ENCODE measurements at regions not wholly inside any gene's neighbourhood (a gene's known extent, or its start where the extent isn't known, plus 50 kb on each side); places are given as distances from the start of the nearest gene placed in this dataset.

- Mint-ChIP-seq H3K27ac (no peak overlapping the region), H3K4me3 (no peak overlapping the region), H3K9me3 (peaks cover 4% of the 10 kb centered on the region), H3K36me3 (peaks cover 2% of the 10 kb centered on the region), H3K4me1 (peaks cover 2% of the 10 kb centered on the region), H3K27me3 (no peaks in the 10 kb centered on the region)
- DNase-seq, result no peak
These were observed 68.9 kb upstream of the BOC start for GRCh38 chr3:113142476-113142875.

DNA sequence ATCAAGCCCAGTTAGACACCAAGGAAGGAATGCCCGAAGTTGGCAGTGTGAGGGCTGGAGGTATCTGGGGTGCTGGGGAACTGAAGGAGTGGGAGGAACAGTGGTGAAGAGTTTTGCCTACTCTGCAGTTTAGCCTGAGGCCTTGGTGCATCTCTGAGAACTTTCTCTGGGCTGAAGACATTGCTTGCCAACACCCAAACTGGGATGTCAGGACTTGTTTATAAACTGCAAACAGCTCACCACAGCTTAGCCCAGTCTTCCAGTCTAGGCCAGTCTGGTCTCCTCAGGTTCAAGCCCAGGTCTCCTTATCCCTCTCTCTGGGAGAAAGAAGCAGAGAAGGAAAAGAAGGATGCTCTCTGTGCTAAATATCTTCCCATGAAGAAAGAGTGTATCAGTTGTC, 68.0 kb upstream of the BOC start:
- Mint-ChIP-seq H3K27me3 (no peaks in the 10 kb centered on the region), H3K4me3 (no peak overlapping the region), H3K27ac (no peak overlapping the region), H3K4me1 (peaks cover 2% of the 10 kb centered on the region), H3K9me3 (peaks cover 1% of the 10 kb centered on the region), H3K36me3 (peaks cover under 1% of the 10 kb centered on the region)
- no peak for DNase-seq

DNA sequence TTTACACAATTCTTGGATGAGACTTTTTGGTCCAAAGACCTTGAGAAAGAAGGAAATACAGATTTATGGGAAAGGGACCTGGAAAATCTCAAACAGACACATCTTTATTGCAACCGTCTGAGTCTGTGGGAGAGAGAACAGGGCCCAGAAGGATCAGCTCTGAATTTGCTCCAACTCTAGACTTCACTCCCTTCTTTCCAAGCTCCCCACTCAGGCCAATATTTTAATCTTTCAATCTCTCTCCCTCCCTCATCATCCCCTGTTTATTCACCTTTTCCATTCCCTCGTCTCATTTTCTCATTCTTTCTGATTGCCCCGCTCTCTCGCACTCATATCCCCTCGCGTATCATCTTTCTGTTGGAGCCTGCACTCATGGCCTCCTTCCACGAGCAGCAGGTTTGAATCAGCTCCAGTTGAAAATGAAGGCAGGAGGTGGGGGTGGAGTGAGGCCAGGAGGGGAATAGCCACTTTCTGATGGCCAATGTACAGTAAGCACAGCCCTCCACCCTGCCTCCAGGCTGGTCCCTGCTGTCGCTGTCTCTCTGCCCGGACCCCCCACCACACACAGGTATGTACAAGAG, 63.6 kb upstream of the BOC start:
- Mint-ChIP-seq H3K27me3 (no peaks in the 10 kb centered on the region), H3K9me3 (no peaks in the 10 kb centered on the region), H3K4me3 (no peak overlapping the region), H3K4me1 (no peaks in the 10 kb centered on the region), H3K36me3 (no peaks in the 10 kb centered on the region), H3K27ac (no peak overlapping the region)
- DNase-seq, result no peak

GRCh38 chr3:113148284-113148683, 63.1 kb upstream of the BOC start:
- no peaks in the 10 kb centered on the region for H3K36me3 Mint-ChIP-seq
- no peaks in the 10 kb centered on the region for H3K27me3 Mint-ChIP-seq
- no peak overlapping the region for H3K4me3 Mint-ChIP-seq
- H3K9me3 Mint-ChIP-seq, result no peaks in the 10 kb centered on the region
- no peak for DNase-seq
- H3K27ac Mint-ChIP-seq, result no peak overlapping the region
- no peaks in the 10 kb centered on the region for H3K4me1 Mint-ChIP-seq

GRCh38 chr3:113150250-113150649, 61.1 kb upstream of the BOC start:
- Mint-ChIP-seq H3K9me3 (no peaks in the 10 kb centered on the region), H3K36me3 (no peaks in the 10 kb centered on the region), H3K27me3 (no peaks in the 10 kb centered on the region), H3K4me1 (no peaks in the 10 kb centered on the region), H3K27ac (no peak overlapping the region), H3K4me3 (no peak overlapping the region)
- no peak for DNase-seq

DNA sequence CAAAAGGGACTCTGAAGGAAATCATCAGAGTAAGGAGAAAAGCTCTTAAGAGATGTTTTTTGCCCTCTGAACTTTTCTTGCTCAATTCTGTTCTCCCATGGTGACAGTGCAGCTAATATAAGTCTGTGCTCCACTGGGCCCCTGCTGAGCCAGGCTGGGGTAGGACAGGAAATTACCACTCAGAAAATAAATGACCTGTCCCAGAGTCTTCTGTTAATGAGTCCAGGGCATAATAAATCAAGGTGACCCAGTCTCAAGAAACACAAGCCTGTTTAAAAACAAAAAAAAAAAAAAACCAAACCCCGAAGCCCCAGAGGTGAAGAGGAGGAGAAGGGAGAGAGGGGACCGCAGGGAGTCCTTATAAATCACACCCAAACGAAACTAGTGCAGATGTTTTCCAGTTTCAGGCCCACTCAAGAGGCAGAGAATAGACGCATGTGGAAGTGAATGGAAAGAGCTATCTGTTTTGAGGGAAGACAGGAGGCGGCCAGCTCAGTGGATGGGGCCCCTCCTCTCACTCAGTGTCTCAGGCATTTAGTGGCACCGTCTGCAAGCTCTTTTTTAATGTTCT, 59.8 kb upstream of the BOC start:
- no peaks in the 10 kb centered on the region for H3K4me1 Mint-ChIP-seq
- H3K27ac Mint-ChIP-seq, result no peak overlapping the region
- DNase-seq, result no peak
- H3K4me3 Mint-ChIP-seq, result no peak overlapping the region
- H3K36me3 Mint-ChIP-seq, result no peaks in the 10 kb centered on the region
- no peaks in the 10 kb centered on the region for H3K27me3 Mint-ChIP-seq
- H3K9me3 Mint-ChIP-seq, result no peaks in the 10 kb centered on the region

DNA sequence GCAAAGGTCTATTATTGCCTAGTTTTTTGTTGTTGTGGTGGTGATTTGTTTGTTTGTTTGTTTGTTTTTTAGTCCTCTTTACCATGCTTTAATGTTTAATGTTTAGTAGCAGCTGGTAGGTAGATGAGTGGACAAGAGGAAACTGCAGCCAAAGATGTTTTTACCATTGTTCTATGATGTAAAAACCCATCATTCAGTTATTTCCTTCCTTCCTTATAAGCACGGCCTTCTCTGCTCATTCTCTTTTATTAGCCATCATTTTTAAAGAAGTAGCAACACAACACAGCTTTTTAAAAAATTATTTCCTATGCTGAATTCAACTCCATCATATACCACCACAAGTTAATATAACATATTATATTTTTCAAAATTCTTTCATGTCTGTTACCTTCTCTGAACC, 58.5 kb upstream of the BOC start:
- H3K36me3 Mint-ChIP-seq, result no peaks in the 10 kb centered on the region
- no peak for DNase-seq
- no peaks in the 10 kb centered on the region for H3K9me3 Mint-ChIP-seq
- H3K4me1 Mint-ChIP-seq, result no peaks in the 10 kb centered on the region
- H3K4me3 Mint-ChIP-seq, result no peak overlapping the region
- no peak overlapping the region for H3K27ac Mint-ChIP-seq
- H3K27me3 Mint-ChIP-seq, result no peaks in the 10 kb centered on the region

GRCh38 chr3:113153499-113154107, 57.8 kb upstream of the BOC start:
- no peaks in the 10 kb centered on the region for H3K4me1 Mint-ChIP-seq
- H3K36me3 Mint-ChIP-seq, result no peaks in the 10 kb centered on the region
- H3K9me3 Mint-ChIP-seq, result no peaks in the 10 kb centered on the region
- no peaks in the 10 kb centered on the region for H3K27me3 Mint-ChIP-seq
- H3K27ac Mint-ChIP-seq, result no peak overlapping the region
- H3K4me3 Mint-ChIP-seq, result no peak overlapping the region
- DNase-seq, result no peak

DNA sequence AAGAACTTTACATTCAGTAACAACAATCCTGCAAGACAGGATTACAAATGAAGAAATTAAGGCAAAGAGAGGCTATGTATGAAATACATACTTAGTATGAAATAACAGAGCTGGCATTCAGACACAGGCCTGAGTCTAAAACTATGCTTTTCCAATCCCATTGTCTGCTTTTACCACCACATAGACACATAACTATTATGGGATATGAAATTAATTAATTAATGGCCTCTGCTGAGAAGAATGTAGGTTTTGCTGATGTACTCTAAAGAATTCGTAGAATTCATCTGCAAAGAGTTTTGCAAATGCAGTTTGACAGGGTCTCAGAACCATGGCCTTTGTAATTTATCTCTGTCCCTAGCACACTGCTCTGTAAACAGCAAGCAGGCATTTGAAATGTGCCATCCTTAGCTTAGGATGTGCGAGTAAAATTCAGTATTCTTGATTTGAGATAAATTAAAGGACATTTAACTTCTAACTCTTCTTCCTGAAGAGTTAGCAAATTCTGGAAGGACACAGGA, 54.5 kb upstream of the BOC start:
- H3K4me1 Mint-ChIP-seq, result no peaks in the 10 kb centered on the region
- H3K27me3 Mint-ChIP-seq, result peaks cover 1% of the 10 kb centered on the region
- H3K36me3 Mint-ChIP-seq, result no peaks in the 10 kb centered on the region
- H3K9me3 Mint-ChIP-seq, result no peaks in the 10 kb centered on the region
- H3K4me3 Mint-ChIP-seq, result no peak overlapping the region
- no peak for DNase-seq
- H3K27ac Mint-ChIP-seq, result no peak overlapping the region

DNA sequence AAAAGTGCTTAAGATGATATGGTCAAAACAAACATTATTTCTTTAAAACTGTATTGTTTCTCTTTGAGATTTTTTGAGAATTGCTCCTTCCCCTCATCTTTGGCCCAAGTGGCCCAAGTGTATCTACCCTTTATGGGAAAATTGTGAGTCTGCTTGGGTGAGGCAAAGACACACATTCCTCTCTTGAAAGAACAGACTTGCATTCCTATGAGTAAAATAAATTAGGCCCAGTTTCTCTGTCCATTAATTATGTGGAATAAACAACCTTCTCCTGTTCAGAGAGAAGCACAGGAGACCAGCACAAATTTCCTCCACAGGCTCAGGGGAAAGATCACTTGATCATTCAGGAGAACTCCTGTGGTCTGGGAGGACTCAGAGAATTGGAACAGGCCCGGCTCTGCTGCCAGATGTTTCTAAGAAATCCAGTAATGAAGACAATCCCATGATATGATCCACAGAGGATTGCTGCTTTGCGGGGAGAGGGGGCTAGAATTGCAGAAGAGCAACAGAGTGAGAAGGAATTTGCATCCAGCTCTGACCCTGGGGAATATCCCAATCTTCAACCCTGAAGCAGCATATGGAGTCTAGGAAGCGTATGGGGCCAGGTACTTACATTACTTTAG, 53.8 kb upstream of the BOC start:
- Mint-ChIP-seq H3K27me3 (peaks cover 5% of the 10 kb centered on the region), H3K9me3 (no peaks in the 10 kb centered on the region), H3K4me3 (no peak overlapping the region), H3K4me1 (no peaks in the 10 kb centered on the region), H3K36me3 (no peaks in the 10 kb centered on the region), H3K27ac (no peak overlapping the region)
- no peak for DNase-seq

DNA sequence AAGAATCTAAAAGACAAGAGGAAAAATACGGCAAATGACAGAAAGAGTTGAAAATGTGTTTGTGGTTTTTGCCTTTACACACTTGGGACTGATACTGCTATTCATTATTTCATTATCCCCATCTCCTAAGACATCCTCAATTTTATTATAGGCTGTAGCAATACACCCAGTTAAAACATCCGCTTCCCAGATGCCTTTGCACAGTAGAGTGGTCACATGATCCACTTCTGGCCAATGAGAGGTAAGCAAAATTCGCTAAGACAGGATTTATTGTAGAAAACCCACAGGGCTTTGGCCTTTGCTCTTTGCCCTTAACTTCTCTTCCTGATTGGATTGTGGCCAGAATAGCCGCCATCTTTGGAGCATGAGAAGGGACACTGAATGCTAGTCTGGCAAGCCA, 53.2 kb upstream of the BOC start:
- no peak overlapping the region for H3K27ac Mint-ChIP-seq
- DNase-seq, result no peak
- H3K27me3 Mint-ChIP-seq, result peaks cover 9% of the 10 kb centered on the region
- H3K36me3 Mint-ChIP-seq, result no peaks in the 10 kb centered on the region
- H3K4me1 Mint-ChIP-seq, result no peaks in the 10 kb centered on the region
- no peak overlapping the region for H3K4me3 Mint-ChIP-seq
- H3K9me3 Mint-ChIP-seq, result no peaks in the 10 kb centered on the region
